AG09309 (cell line): ENCODE measurements at regions not wholly inside any gene's neighbourhood (a gene's known extent, or its start where the extent isn't known, plus 50 kb on each side); places are given as distances from the start of the nearest gene placed in this dataset.

ENCODE experiments used
- DNase-seq: peaks from one replicate; pipeline ENCODE4 v3.0.0-alpha.2; 2010; ENCODE audit warnings: low read depth
- H3K4me3 ChIP-seq: 2 replicates; pipeline ENCODE4 v1.5.1; 2011; ENCODE audit warnings: mild to moderate bottlenecking, low read depth, low read length, moderate library complexity; ENCODE audit not compliant: control insufficient read depth
- CTCF ChIP-seq: IDR thresholded peaks from 2 replicates; pipeline ENCODE4 v1.5.1; 2011; ENCODE audit warnings: mild to moderate bottlenecking, low read depth, low read length, inconsistent platforms; ENCODE audit not compliant: insufficient read depth, control insufficient read depth; ENCODE audit errors: missing control alignments

GRCh38 chrX:114162068-114162735 is 421.7 kb upstream of the HTR2C start:
- no peak overlapping the region for H3K4me3 ChIP-seq
- no peak for TF ChIP-seq CTCF
- no peak for DNase-seq

- TF ChIP-seq CTCF = no peak
- DNase-seq = no peak
Observed at GRCh38 chrX:114152801-114153200, 431.1 kb upstream of the HTR2C start.

GRCh38 chrX:114152130-114152529 is 431.8 kb upstream of the HTR2C start:
- TF ChIP-seq CTCF = no peak
- no peak overlapping the region for H3K4me3 ChIP-seq
- no peak for DNase-seq

More at GRCh38 chrX:114152801-114153200, 431.1 kb upstream of the HTR2C start:
- no peak overlapping the region for H3K4me3 ChIP-seq

- TF ChIP-seq CTCF = no peak
- DNase-seq = no peak
- no peak overlapping the region for H3K4me3 ChIP-seq
Observed at GRCh38 chrX:114134465-114134864, 449.4 kb upstream of the HTR2C start.

GRCh38 chrX:114127411-114128025 is 456.4 kb upstream of the HTR2C start:
- H3K4me3 ChIP-seq = no peak overlapping the region
- no peak for TF ChIP-seq CTCF
- DNase-seq = no peak

GRCh38 chrX:114127005-114127404 is 456.9 kb upstream of the HTR2C start:
- DNase-seq = no peak
- H3K4me3 ChIP-seq = no peak overlapping the region
- TF ChIP-seq CTCF = no peak
